ENCODE measurements at regions not wholly inside any gene's neighbourhood (a gene's known extent, or its start where the extent isn't known, plus 50 kb on each side); places are given as distances from the start of the nearest gene placed in this dataset.

DNA sequence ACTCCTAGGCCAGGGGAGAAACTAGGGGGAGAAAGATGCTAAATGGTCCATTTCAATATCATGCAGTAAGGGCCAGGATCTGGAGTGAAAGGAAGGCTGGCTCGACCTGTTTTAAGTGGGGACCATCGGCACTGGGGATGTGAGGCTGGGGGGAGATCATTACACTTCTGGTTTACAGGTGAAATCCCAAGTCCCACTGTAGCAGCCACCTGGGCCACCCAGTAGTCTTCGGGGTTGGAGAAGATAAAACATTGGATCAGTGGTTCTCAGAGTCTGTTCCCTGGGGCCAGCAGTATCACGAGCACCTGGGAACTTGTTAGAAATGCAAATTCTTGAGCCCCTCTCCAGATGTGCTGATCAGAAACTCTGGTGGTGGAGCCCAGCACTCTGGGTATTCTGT lies 111.3 kb upstream of the ALDH1B1 start (continued):
- no peak for TF ChIP-seq HOXB5 (CRISPR knock-in tag; IDR thresholded peaks at IDR 0.05)
- TF ChIP-seq EP300 (IDR thresholded peaks at IDR 0.05): no peak
- TF ChIP-seq HOXB13 (CRISPR knock-in tag; IDR thresholded peaks at IDR 0.05; ENCODE audit: low read depth): no peak
- TF ChIP-seq, protein P1, sequence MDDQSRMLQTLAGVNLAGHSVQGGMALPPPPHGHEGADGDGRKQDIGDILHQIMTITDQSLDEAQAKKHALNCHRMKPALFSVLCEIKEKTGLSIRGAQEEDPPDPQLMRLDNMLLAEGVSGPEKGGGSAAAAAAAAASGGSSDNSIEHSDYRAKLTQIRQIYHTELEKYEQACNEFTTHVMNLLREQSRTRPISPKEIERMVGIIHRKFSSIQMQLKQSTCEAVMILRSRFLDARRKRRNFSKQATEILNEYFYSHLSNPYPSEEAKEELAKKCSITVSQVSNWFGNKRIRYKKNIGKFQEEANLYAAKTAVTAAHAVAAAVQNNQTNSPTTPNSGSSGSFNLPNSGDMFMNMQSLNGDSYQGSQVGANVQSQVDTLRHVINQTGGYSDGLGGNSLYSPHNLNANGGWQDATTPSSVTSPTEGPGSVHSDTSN (IDR thresholded peaks at IDR 0.05): no peak
- no peak for TF ChIP-seq RFX5 (IDR thresholded peaks at IDR 0.05)
- no peak for TF ChIP-seq ATOH8 (CRISPR knock-in tag; IDR thresholded peaks at IDR 0.05; ENCODE audit: low read depth)
- no peak for TF ChIP-seq KDM5A (IDR thresholded peaks at IDR 0.05)

GRCh38 chr9:38280251-38280800 lies 112.2 kb upstream of the ALDH1B1 start:
- POLR2A ChIA-PET: no interaction called here
- WGBS (ENCODE audit: missing lambda C conversion rate): 43% methylated on average over 6 of the region's 6 CpGs
- H3K4me2 ChIP-seq: no peak overlapping the region
- no peak overlapping the region for H3K27ac ChIP-seq
- FAIRE-seq (no peak), DNase-seq (ENCODE audit: low read depth in 1 of 2, low spot score in 1 of 2) (no peak), ATAC-seq (no peak)
- H3K4me1 ChIP-seq: no peaks in the 10 kb centered on the region
- TF ChIP-seq, protein P2, sequence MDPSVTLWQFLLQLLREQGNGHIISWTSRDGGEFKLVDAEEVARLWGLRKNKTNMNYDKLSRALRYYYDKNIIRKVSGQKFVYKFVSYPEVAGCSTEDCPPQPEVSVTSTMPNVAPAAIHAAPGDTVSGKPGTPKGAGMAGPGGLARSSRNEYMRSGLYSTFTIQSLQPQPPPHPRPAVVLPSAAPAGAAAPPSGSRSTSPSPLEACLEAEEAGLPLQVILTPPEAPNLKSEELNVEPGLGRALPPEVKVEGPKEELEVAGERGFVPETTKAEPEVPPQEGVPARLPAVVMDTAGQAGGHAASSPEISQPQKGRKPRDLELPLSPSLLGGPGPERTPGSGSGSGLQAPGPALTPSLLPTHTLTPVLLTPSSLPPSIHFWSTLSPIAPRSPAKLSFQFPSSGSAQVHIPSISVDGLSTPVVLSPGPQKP (IDR thresholded peaks at IDR 0.05; ENCODE audit: low read depth, low read length): no peak
- no peak for TF ChIP-seq HOXB13 (CRISPR knock-in tag; IDR thresholded peaks at IDR 0.05; ENCODE audit: low read depth)
- no peak for TF ChIP-seq RARB (CRISPR knock-in tag; IDR thresholded peaks at IDR 0.05)
- CTCF ChIA-PET: interaction anchor here (0.6 to 1.1 kb wide), 2 partner anchors 12 to 192 kb away, joined by 3 read pairs; no protein-coding TSS in a partner anchor
- H3K9me3 ChIP-seq: no peaks in the 10 kb centered on the region
- no peak overlapping the region for H3K4me3 ChIP-seq

- H3K4me1 ChIP-seq: no peaks in the 10 kb centered on the region
- no peak overlapping the region for H3K27ac ChIP-seq
- ChIA-PET POLR2A (no interaction called here), CTCF (interaction anchor here (0.7 kb wide), 1 partner anchor 26 kb away, joined by 5 read pairs; no protein-coding TSS in a partner anchor)
- WGBS (ENCODE audit: missing lambda C conversion rate): 51% methylated on average over 7 of the region's 7 CpGs
- no peak for FAIRE-seq
- H3K9me3 ChIP-seq: no peaks in the 10 kb centered on the region
- no peak overlapping the region for H3K4me2 ChIP-seq
- TF ChIP-seq RAD21 (conservative IDR thresholded peaks at IDR 0.05 in 1 of 2, IDR thresholded peaks at IDR 0.05 in 1 of 2): no peak
- no peak for TF ChIP-seq HOXA7 (CRISPR knock-in tag; IDR thresholded peaks at IDR 0.05)
- TF ChIP-seq MAFK (IDR thresholded peaks at IDR 0.05; ENCODE audit: partially characterized antibody): no peak
- no peak for TF ChIP-seq NPAS2 (CRISPR knock-in tag; IDR thresholded peaks at IDR 0.05; ENCODE audit: borderline replicate concordance)
- TF ChIP-seq ZC3H11A (IDR thresholded peaks at IDR 0.05): no peak
- TF ChIP-seq CTCF (IDR thresholded peaks at IDR 0.05): no peak
- TF ChIP-seq NR3C1 (IDR thresholded peaks at IDR 0.05): no peak
- TF ChIP-seq CHD4 (IDR thresholded peaks at IDR 0.05; ENCODE audit: borderline replicate concordance): no peak
- TF ChIP-seq POLR2AphosphoS2 (conservative IDR thresholded peaks at IDR 0.05; ENCODE audit: low read length): no peak
- TF ChIP-seq EHF (CRISPR knock-in tag; IDR thresholded peaks at IDR 0.05): no peak
- TF ChIP-seq JUN (IDR thresholded peaks at IDR 0.05): no peak
- TF ChIP-seq, protein P1 (IDR thresholded peaks at IDR 0.05): no peak
- no peak for TF ChIP-seq JUNB (IDR thresholded peaks at IDR 0.05)
- no peak for TF ChIP-seq FOXS1 (CRISPR knock-in tag; IDR thresholded peaks at IDR 0.05)
- TF ChIP-seq KDM5A (IDR thresholded peaks at IDR 0.05): no peak
- no peak for TF ChIP-seq HOXB5 (CRISPR knock-in tag; IDR thresholded peaks at IDR 0.05)
- TF ChIP-seq FOSB (CRISPR knock-in tag; IDR thresholded peaks at IDR 0.05): no peak
- TF ChIP-seq ESRRA (IDR thresholded peaks at IDR 0.05; ENCODE audit: borderline replicate concordance, low read length): no peak
- no peak overlapping the region for H3K4me3 ChIP-seq
- DNase-seq (ENCODE audit: low read depth in 1 of 2, low spot score in 1 of 2): no peak
- no peak for ATAC-seq
Measured at GRCh38 chr9:38278931-38279679, 113.4 kb upstream of the ALDH1B1 start.

All from A549 (cell line).